MM.1S (cell line): ENCODE measurements at regions not wholly inside any gene's neighbourhood (a gene's known extent, or its start where the extent isn't known, plus 50 kb on each side); places are given as distances from the start of the nearest gene placed in this dataset.

Experiments
- DNase-seq: peaks from one replicate; pipeline ENCODE4 v3.0.0-alpha.2; 2015
- H2AFZ ChIP-seq: fragments of 300-600 bp; sonication (generic); 2 replicates; pipeline ENCODE4 v1.6.0; 2016; ENCODE audit warnings: antibody characterized with exemption, low read length
- H3F3A ChIP-seq: fragments of 300-600 bp; sonication (generic); 2 replicates; pipeline ENCODE4 v1.6.1; 2016; ENCODE audit warnings: mild to moderate bottlenecking, antibody characterized with exemption, low read length, moderate library complexity, mixed read lengths; ENCODE audit not compliant: insufficient read depth
- H3K27ac ChIP-seq: fragments of 300-600 bp; sonication (generic); 2 replicates; pipeline ENCODE4 v1.5.1; 2016; ENCODE audit warnings: mild to moderate bottlenecking, low read length
- H3K27me3 ChIP-seq: fragments of 300-600 bp; sonication (generic); replicated peaks from 2 replicates; pipeline ENCODE4 v1.6.0; 2016; ENCODE audit warnings: low read length; ENCODE audit not compliant: insufficient read depth
- H3K36me3 ChIP-seq: fragments of 300-600 bp; sonication (generic); replicated peaks from 2 replicates; pipeline ENCODE4 v1.6.1; 2016; ENCODE audit warnings: mild to moderate bottlenecking, low read length, mixed read lengths; ENCODE audit not compliant: insufficient read depth
- H3K4me1 ChIP-seq: fragments of 300-600 bp; sonication (generic); 2 replicates; pipeline ENCODE4 v1.6.1; 2016; ENCODE audit warnings: low read length, mixed read lengths
- H3K4me2 ChIP-seq: fragments of 300-600 bp; sonication (generic); 2 replicates; pipeline ENCODE4 v1.6.0; 2016; ENCODE audit warnings: low read depth, low read length
- H3K4me3 ChIP-seq: fragments of 300-600 bp; sonication (generic); 2 replicates; pipeline ENCODE4 v1.5.1; 2016; ENCODE audit warnings: low read length, mixed read lengths
- H3K79me2 ChIP-seq: fragments of 300-600 bp; sonication (generic); 2 replicates; pipeline ENCODE4 v1.6.1; 2016; ENCODE audit warnings: mixed run types, low read length, mixed read lengths
- H3K9ac ChIP-seq: fragments of 300-600 bp; sonication (generic); 2 replicates; pipeline ENCODE4 v1.6.1; 2016; ENCODE audit warnings: low read length, mixed read lengths
- H3K9me2 ChIP-seq: fragments of 300-600 bp; sonication (generic); replicated peaks from 2 replicates; pipeline ENCODE4 v1.6.1; 2016; ENCODE audit warnings: mild to moderate bottlenecking, low read length, mixed read lengths; ENCODE audit not compliant: insufficient read depth
- H3K9me3 ChIP-seq: fragments of 300-600 bp; sonication (generic); replicated peaks from 2 replicates; pipeline ENCODE4 v1.6.1; 2016; ENCODE audit warnings: mild to moderate bottlenecking, low read length, mixed read lengths; ENCODE audit not compliant: insufficient read depth
- H4K20me1 ChIP-seq: fragments of 300-600 bp; sonication (generic); 2 replicates; pipeline ENCODE4 v1.6.1; 2016; ENCODE audit warnings: mild to moderate bottlenecking, low read length, moderate library complexity, mixed read lengths; ENCODE audit not compliant: insufficient read depth
- EZH2 ChIP-seq: fragments of 300-600 bp; sonication (generic); optimal IDR thresholded peaks from 2 replicates; pipeline ENCODE3; 2017; ENCODE audit warnings: low read depth, mild to moderate bottlenecking, antibody characterized with exemption, low read length, mixed read lengths
- EZH2phosphoT487 ChIP-seq: fragments of 300-600 bp; sonication (generic); IDR thresholded peaks from 2 replicates; pipeline ENCODE4 v1.6.1; 2018; ENCODE audit warnings: antibody characterized with exemption, low read length
- TF ChIP-seq, protein P1 (sequence below): fragments of 300-600 bp; sonication (generic); IDR thresholded peaks from 2 replicates; pipeline ENCODE4 v1.5.1; 2016; ENCODE audit warnings: antibody characterized with exemption, low read length, mixed read lengths

DNA sequence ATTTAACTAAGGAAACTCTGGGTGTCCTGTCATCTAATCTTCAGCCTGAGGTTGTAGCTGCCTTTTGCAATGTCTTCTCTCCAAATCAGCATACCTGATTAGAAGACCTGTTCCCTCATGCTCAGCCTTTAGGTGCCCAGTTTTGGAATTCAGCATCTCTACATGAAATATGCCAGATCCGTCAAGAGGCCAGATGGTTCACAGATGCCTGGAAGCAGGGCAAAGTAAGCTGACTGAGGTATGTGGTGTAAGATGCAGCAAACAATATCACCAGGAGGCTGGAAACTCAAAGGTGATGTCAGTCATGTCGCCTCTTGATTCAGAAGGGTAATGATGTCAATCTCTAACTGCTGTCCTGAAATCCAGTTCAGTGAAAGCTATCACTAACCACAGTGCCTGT, 324.4 kb downstream of the PRELID2 start:
- H3K4me3 ChIP-seq: no peak overlapping the region
- H3F3A ChIP-seq: no peaks in the 10 kb centered on the region
- no peak overlapping the region for H3K4me2 ChIP-seq
- H3K79me2 ChIP-seq: no peaks in the 10 kb centered on the region
- no peak overlapping the region for H3K9ac ChIP-seq
- no peaks in the 10 kb centered on the region for H3K27me3 ChIP-seq
- no peaks in the 10 kb centered on the region for H3K4me1 ChIP-seq
- H3K36me3 ChIP-seq: no peaks in the 10 kb centered on the region
- H3K27ac ChIP-seq: no peak overlapping the region
- no peak overlapping the region for H2AFZ ChIP-seq
- DNase-seq: no peak
- H3K9me2 ChIP-seq: no peaks in the 10 kb centered on the region
- no peaks in the 10 kb centered on the region for H3K9me3 ChIP-seq
- H4K20me1 ChIP-seq: no peaks in the 10 kb centered on the region
- TF ChIP-seq, protein P1, sequence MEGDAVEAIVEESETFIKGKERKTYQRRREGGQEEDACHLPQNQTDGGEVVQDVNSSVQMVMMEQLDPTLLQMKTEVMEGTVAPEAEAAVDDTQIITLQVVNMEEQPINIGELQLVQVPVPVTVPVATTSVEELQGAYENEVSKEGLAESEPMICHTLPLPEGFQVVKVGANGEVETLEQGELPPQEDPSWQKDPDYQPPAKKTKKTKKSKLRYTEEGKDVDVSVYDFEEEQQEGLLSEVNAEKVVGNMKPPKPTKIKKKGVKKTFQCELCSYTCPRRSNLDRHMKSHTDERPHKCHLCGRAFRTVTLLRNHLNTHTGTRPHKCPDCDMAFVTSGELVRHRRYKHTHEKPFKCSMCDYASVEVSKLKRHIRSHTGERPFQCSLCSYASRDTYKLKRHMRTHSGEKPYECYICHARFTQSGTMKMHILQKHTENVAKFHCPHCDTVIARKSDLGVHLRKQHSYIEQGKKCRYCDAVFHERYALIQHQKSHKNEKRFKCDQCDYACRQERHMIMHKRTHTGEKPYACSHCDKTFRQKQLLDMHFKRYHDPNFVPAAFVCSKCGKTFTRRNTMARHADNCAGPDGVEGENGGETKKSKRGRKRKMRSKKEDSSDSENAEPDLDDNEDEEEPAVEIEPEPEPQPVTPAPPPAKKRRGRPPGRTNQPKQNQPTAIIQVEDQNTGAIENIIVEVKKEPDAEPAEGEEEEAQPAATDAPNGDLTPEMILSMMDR: no peak
- TF ChIP-seq EZH2: no peak
- TF ChIP-seq EZH2phosphoT487: no peak

DNA sequence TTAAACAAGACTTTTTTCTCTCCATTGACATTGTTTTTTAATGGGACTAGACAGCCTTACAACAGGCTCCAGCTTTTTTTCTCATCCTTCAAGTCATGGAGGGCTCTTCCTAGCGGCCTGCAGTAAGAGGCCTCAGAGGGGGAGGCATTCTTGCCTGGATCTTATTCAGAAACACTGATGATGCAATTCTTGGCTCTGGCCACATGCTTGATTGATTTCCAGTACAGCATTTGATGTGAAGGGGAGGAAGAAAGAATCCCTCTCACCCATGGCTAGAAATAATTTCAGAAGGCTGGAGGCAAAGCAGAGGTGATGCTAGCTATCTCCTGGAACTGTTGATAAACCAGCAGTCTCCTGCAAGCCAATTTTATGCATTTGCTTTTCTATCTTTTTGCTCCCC, 324.8 kb downstream of the PRELID2 start:
- Histone ChIP-seq H3K36me3 (no peaks in the 10 kb centered on the region), H3K4me1 (no peaks in the 10 kb centered on the region), H3K27ac (no peak overlapping the region), H3K4me2 (no peak overlapping the region), H3K9ac (no peak overlapping the region), H2AFZ (no peak overlapping the region), H3K4me3 (no peak overlapping the region), H4K20me1 (no peaks in the 10 kb centered on the region), H3K79me2 (no peaks in the 10 kb centered on the region), H3K27me3 (no peaks in the 10 kb centered on the region), H3K9me2 (no peaks in the 10 kb centered on the region), H3K9me3 (no peaks in the 10 kb centered on the region), H3F3A (no peaks in the 10 kb centered on the region)
- TF ChIP-seq EZH2phosphoT487 (no peak), EZH2 (no peak)
- TF ChIP-seq, protein P1: no peak
- DNase-seq: no peak

DNA sequence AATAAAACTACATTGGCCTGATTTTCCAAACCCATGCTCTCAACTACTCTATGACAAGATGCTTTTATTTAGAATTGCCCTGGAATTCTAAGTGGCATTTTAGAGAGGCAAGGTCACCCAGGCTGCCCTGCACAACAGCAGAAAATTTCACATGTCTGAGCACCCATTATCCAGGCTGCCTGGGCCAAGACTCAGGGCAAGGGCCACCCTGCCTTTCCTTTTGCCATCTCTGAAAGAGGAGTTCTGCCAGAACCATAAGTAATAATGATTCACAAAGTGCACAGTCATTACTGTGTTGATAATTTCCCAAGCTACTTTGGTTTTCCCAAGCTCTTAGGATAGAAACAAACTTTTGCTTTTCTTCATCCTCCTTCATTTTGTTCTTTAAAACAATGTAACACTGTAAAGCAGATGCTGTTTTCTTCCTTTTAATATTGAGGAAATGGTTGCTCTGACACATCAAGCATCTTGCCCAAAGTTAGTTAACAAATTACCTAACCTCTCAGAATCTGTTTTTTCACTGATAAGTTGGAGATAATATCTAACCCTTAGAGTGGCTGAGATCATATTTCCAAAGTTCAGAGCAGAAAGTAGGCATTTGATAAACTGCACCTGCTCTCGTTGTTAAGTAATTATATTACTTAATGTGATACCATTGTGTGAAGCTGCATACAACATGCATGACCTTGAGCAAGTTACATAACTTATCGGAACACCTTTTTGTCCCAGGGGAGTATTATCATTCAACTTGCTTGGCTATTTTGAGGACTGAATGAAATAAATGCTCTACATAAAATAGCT, 325.6 kb downstream of the PRELID2 start:
- Histone ChIP-seq H3K4me1 (no peaks in the 10 kb centered on the region), H3K9ac (no peak overlapping the region), H3K79me2 (no peaks in the 10 kb centered on the region), H3F3A (no peaks in the 10 kb centered on the region), H3K4me3 (no peak overlapping the region), H4K20me1 (no peaks in the 10 kb centered on the region), H3K9me3 (no peaks in the 10 kb centered on the region), H3K27me3 (no peaks in the 10 kb centered on the region), H3K36me3 (no peaks in the 10 kb centered on the region), H3K4me2 (no peak overlapping the region), H3K27ac (no peak overlapping the region), H3K9me2 (no peaks in the 10 kb centered on the region), H2AFZ (no peak overlapping the region)
- DNase-seq: no peak
- TF ChIP-seq, protein P1: no peak
- TF ChIP-seq EZH2 (no peak), EZH2phosphoT487 (no peak)
